GM12891 (cell line): ENCODE measurements at regions not wholly inside any gene's neighbourhood (a gene's known extent, or its start where the extent isn't known, plus 50 kb on each side); places are given as distances from the start of the nearest gene placed in this dataset.
"Not testable (repeated sequence)": the region's sequence is repeated elsewhere in the genome, so short reads cannot be mapped to it uniquely, and the experiment has no call there.

Experiments
- POLR2A ChIP-seq: IDR thresholded peaks from 2 replicates; pipeline ENCODE4 v1.6.1; 2011; ENCODE audit warnings: low read depth, low read length, control low read depth
- POLR2AphosphoS5 ChIP-seq: IDR thresholded peaks from 2 replicates; pipeline ENCODE4 v1.6.1; 2011; ENCODE audit warnings: low read depth, low read length, control low read depth
- TAF1 ChIP-seq: IDR thresholded peaks from 2 replicates; pipeline ENCODE4 v1.6.1; 2011; ENCODE audit warnings: low read depth, low read length, control low read depth

DNA sequence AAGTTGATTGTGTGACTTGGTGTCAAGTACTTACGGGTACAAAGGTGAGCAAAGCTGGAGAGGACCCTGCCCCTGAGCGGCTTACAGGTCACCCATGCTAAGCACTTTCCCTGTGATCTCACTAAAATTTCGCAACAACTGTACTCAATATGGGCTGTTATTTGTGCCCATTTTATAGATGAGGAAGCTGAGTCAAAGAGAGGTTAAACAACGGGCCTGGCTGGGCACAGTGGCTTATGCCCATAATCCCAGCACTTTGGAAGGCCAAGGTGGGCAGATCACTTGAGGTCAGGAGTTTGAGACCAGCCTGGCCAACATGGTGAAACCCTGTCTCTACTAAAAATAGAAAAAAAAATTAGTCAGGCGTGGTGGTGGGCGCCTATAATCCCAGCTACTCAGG is 67.5 kb upstream of the ARL8B start:
- TF ChIP-seq TAF1, POLR2AphosphoS5, POLR2A: not testable (repeated sequence)
